Testis (tissue), 2 donors: ENCODE measurements at regions not wholly inside any gene's neighbourhood (a gene's known extent, or its start where the extent isn't known, plus 50 kb on each side); places are given as distances from the start of the nearest gene placed in this dataset.

ENCODE experiments used
- DNase-seq: peaks from one replicate; pipeline ENCODE4 v3.0.0-alpha.2; 2019
- H3K27ac ChIP-seq, 2 donors: fragments of 200-600 bp; sonication (generic); one replicate each; pipeline ENCODE4 v1.5.1; 2019
- H3K27me3 ChIP-seq: fragments of 200-600 bp; sonication (generic); one replicate; pipeline ENCODE4 v1.5.1; 2019
- H3K36me3 ChIP-seq: fragments of 200-600 bp; sonication (generic); one replicate; pipeline ENCODE4 v1.5.1; 2017; ENCODE audit warnings: low read depth; ENCODE audit errors: missing control alignments
- H3K4me1 ChIP-seq: fragments of 200-600 bp; sonication (generic); one replicate; pipeline ENCODE4 v1.5.1; 2019
- H3K4me3 ChIP-seq, 2 donors: fragments of 200-600 bp; sonication (generic); one replicate each; pipeline ENCODE4 v1.5.1; 2017 to 2019
- H3K9me3 ChIP-seq: fragments of 200-600 bp; sonication (generic); one replicate; pipeline ENCODE4 v1.5.1; 2017
- CTCF ChIP-seq, 3 experiments: fragments of 450-650 bp in 2 of 3; fragments of 200-600 bp in 1 of 3; sonication (generic) in 1 of 3; IDR thresholded peaks; one replicate each; pipeline ENCODE4 v1.5.1; 2016 to 2019; ENCODE audit warnings: antibody characterized with exemption in 3 of 3, mild to moderate bottlenecking in 2 of 3, moderate library complexity in 1 of 3
- POLR2A ChIP-seq: fragments of 450-650 bp; IDR thresholded peaks from one replicate; pipeline ENCODE4 v1.6.1; 2017; ENCODE audit warnings: antibody characterized with exemption, mild to moderate bottlenecking, moderate library complexity
- WGBS, 2 donors: methylation state at CpG; one replicate each; pipeline ENCODE4 v1.1.5; 2018; 5-methylcytosine and 5-hydroxymethylcytosine counted together
- intact Hi-C: fragments of 100-400 bp; cut with DNase I; formaldehyde crosslinking; loops from one replicate; pipeline ENCODE4 v1.15.1; 2023; ENCODE audit warnings: low total_unique reads

- TF ChIP-seq CTCF (IDR thresholded peaks at IDR 0.05) (no peak), POLR2A (no peak)
- 92 to 96% methylated on average over 7 of the region's 7 CpGs for WGBS, 2 donors
- Histone ChIP-seq H3K36me3 (no peaks in the 10 kb centered on the region), H3K9me3 (no peaks in the 10 kb centered on the region), H3K4me3 (no peak overlapping the region), H3K27ac (no peak overlapping the region), H3K4me1 (peaks cover 6% of the 10 kb centered on the region), H3K27me3 (no peaks in the 10 kb centered on the region)
- intact Hi-C loops = no loop called here
- DNase-seq = no peak
Observed at GRCh38 chr3:65024148-65024547, 336.3 kb upstream of the ADAMTS9 start.

GRCh38 chr3:65020281-65021160 is 332.7 kb upstream of the ADAMTS9 start:
- TF ChIP-seq POLR2A (no peak), CTCF (IDR thresholded peaks at IDR 0.05) (no peak)
- DNase-seq = no peak
- no peaks in the 10 kb centered on the region for H3K9me3 ChIP-seq
- intact Hi-C loops = no loop called here
- H3K27ac ChIP-seq = no peak overlapping the region
- H3K4me3 ChIP-seq = no peak overlapping the region
- WGBS, 2 donors = 64 to 68% methylated on average over 5 of the region's 5 CpGs
- H3K27me3 ChIP-seq = no peaks in the 10 kb centered on the region
- no peaks in the 10 kb centered on the region for H3K36me3 ChIP-seq
- peaks cover 6% of the 10 kb centered on the region for H3K4me1 ChIP-seq

- intact Hi-C loops = no loop called here
- H3K4me3 ChIP-seq = no peak overlapping the region
- no peaks in the 10 kb centered on the region for H3K36me3 ChIP-seq
- no peaks in the 10 kb centered on the region for H3K27me3 ChIP-seq
- TF ChIP-seq CTCF (IDR thresholded peaks at IDR 0.05) = no peak
- no peak for TF ChIP-seq POLR2A
- no peak overlapping the region for H3K27ac ChIP-seq
- H3K9me3 ChIP-seq = no peaks in the 10 kb centered on the region
- 45 to 47% methylated on average over 9 of the region's 9 CpGs for WGBS, 2 donors
- no peak for DNase-seq
- H3K4me1 ChIP-seq = peaks cover 6% of the 10 kb centered on the region
Observed at GRCh38 chr3:65019443-65020055, 331.7 kb upstream of the ADAMTS9 start.

- H3K4me1 ChIP-seq = peaks cover 6% of the 10 kb centered on the region
- H3K27me3 ChIP-seq = no peaks in the 10 kb centered on the region
- H3K36me3 ChIP-seq = no peaks in the 10 kb centered on the region
- no peak for TF ChIP-seq POLR2A
- no peak for DNase-seq
- H3K4me3 ChIP-seq = no peak overlapping the region
- no peak overlapping the region for H3K27ac ChIP-seq
- intact Hi-C loops = no loop called here
- no peaks in the 10 kb centered on the region for H3K9me3 ChIP-seq
Observed at GRCh38 chr3:65018801-65019200, 331.0 kb upstream of the ADAMTS9 start.

GRCh38 chr3:65017359-65017758 is 329.6 kb upstream of the ADAMTS9 start:
- H3K4me1 ChIP-seq = peaks cover 6% of the 10 kb centered on the region
- H3K9me3 ChIP-seq = no peaks in the 10 kb centered on the region
- intact Hi-C loops = no loop called here
- H3K36me3 ChIP-seq = no peaks in the 10 kb centered on the region
- DNase-seq = no peak
- no peak overlapping the region for H3K27ac ChIP-seq
- H3K27me3 ChIP-seq = no peaks in the 10 kb centered on the region
- TF ChIP-seq CTCF (IDR thresholded peaks at IDR 0.05) (no peak), POLR2A (no peak)
- no peak overlapping the region for H3K4me3 ChIP-seq
- 86 to 93% methylated on average over 1 of the region's 1 CpG for WGBS, 2 donors
